ENCODE measurements at regions not wholly inside any gene's neighbourhood (a gene's known extent, or its start where the extent isn't known, plus 50 kb on each side); places are given as distances from the start of the nearest gene placed in this dataset.

DNA sequence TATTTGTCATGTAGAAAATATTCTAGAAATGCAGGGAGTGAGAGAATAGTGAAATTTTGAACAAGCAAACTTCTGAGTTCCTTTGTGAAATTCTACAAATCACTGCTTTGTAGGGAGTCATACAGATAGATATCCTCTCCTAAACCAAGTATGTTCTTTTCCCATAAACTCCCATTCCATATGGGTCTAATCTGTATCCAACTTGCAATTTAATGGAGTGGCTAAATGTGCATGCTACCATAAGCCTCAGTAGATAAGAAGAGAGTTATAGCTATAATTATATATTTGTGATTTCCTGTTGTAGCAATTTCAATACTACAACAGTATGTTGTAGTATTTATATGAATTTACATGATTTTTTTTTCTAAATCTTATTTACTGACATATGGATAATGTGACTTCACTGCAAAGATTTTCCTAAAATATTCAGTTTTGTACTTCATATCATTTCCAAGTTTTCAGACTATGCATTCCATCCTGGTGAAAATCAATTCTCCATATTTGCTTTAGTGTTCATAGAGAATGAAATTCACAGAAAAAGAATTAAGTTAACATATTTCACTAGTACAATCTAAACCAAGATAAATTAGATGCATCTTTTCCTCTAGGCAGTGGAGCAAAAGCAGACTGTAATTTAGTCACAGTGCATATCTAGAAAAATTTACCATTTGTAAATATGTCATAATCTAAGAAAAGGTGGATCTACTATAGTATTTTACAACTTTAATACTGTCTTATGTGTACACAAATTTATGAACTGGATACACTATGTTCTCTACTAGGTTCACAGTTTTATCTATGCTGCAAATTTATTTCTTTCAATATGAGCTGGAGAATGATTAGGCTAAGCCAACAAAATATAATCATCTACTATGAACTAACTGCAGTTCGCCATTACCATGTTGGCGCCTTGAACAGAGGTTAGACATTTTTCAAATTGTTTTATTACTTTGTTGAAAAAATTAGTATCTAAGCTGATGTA lies 372.9 kb upstream of the NDST3 start:
- no peak for DNase-seq (ENCODE audit: low read depth)
- ChIA-PET CTCF (no interaction called here), POLR2A (no interaction called here)
- TF ChIP-seq, protein P1, sequence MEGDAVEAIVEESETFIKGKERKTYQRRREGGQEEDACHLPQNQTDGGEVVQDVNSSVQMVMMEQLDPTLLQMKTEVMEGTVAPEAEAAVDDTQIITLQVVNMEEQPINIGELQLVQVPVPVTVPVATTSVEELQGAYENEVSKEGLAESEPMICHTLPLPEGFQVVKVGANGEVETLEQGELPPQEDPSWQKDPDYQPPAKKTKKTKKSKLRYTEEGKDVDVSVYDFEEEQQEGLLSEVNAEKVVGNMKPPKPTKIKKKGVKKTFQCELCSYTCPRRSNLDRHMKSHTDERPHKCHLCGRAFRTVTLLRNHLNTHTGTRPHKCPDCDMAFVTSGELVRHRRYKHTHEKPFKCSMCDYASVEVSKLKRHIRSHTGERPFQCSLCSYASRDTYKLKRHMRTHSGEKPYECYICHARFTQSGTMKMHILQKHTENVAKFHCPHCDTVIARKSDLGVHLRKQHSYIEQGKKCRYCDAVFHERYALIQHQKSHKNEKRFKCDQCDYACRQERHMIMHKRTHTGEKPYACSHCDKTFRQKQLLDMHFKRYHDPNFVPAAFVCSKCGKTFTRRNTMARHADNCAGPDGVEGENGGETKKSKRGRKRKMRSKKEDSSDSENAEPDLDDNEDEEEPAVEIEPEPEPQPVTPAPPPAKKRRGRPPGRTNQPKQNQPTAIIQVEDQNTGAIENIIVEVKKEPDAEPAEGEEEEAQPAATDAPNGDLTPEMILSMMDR (IDR thresholded peaks at IDR 0.05; ENCODE audit: insufficient read depth, low read depth, low read length) = no peak
- no peaks in the 10 kb centered on the region for H3K36me3 ChIP-seq (ENCODE audit: control insufficient read depth, insufficient read depth, low read length)
- no peaks in the 10 kb centered on the region for H3K27me3 ChIP-seq (ENCODE audit: control insufficient read depth, insufficient read depth, low read length)
- no peak overlapping the region for H3K4me3 ChIP-seq (ENCODE audit: low read depth, low read length)

DNA sequence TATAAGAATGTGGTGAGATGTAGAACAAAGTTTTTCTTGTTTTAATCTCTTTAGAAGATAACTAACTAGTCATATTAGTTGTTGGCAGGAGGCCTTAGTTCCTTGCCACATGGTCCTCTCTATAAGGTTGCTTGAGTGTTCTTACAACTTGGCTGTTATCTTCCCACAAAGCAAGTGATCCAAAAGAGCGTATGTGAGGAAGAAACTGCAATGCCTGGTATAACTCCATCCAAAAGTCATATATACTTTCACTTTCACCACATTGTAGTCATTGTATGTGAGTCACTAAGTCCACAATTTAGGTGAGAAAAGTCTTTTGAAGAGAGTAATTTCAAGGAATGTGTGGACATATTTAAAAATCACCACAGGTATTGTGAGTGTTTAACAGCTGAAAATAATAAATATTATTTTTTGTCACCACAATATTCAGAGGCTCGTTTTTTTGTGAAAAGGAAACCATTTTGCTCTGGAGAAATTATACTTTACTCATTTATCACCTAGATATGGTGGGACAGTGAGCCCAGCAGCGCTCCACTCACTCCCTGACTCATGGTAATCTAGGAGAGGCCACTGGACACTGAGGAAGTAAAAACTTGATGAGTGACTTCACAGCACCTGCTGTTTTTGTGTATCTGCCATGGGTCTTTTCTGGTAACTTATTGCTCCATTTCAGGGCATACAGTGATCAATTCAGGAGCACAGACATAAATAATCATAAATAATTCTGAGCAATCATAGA lies 369.4 kb upstream of the NDST3 start:
- TF ChIP-seq, protein P1 (IDR thresholded peaks at IDR 0.05; ENCODE audit: insufficient read depth, low read depth, low read length) = no peak
- no peak overlapping the region for H3K4me3 ChIP-seq (ENCODE audit: low read depth, low read length)
- no peaks in the 10 kb centered on the region for H3K36me3 ChIP-seq (ENCODE audit: control insufficient read depth, insufficient read depth, low read length)
- no peak for DNase-seq (ENCODE audit: low read depth)
- ChIA-PET POLR2A (no interaction called here), CTCF (no interaction called here)
- H3K27me3 ChIP-seq (ENCODE audit: control insufficient read depth, insufficient read depth, low read length) = no peaks in the 10 kb centered on the region

DNA sequence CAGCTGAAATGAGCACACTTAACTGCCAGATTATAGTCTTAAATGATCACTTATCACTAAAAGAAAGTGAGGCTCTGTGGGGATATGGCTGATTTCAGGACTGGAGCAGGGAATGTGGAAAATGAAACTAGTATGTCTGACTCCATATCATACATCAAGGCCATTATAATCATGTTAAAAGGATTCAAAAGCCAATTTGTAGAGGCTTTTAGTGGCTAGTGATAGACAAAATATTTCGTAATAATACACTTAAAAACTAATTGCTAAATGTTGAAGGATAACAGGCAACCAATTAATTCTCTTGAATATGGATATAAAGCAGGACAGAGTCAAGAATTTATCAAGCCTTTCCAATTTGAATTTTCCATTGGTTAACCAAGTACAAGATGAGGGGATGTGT lies 358.1 kb upstream of the NDST3 start:
- CTCF ChIA-PET = no interaction called here
- DNase-seq (ENCODE audit: low read depth) = no peak
- POLR2A ChIA-PET = no interaction called here

DNA sequence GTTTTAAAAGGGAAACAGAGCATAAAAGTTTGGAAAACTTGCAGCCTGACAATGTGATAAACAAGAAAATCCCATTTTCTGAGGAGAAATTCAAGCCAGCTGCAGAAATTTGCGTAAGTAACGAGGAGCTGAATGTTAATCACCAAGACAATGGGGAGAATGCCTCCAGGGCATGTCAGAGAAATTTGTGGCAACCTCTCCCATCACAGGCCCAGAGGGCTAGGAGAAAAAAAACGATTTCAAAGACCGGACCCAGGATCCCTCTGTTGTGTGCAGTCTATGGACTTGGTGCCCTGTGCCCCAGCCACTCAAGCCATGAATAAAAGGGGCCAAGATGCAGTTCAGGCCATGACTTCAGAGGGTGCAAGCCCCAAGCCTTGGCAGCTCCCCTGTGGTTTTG lies 355.4 kb upstream of the NDST3 start:
- CTCF ChIA-PET = no interaction called here
- no peaks in the 10 kb centered on the region for H3K27me3 ChIP-seq (ENCODE audit: control insufficient read depth, insufficient read depth, low read length)
- no peak for DNase-seq (ENCODE audit: low read depth)
- H3K4me3 ChIP-seq (ENCODE audit: low read depth, low read length) = no peak overlapping the region
- no peaks in the 10 kb centered on the region for H3K36me3 ChIP-seq (ENCODE audit: control insufficient read depth, insufficient read depth, low read length)
- POLR2A ChIA-PET = no interaction called here
- TF ChIP-seq, protein P1 (IDR thresholded peaks at IDR 0.05; ENCODE audit: insufficient read depth, low read depth, low read length) = no peak

More for the DNA sequence above, 358.1 kb upstream of the NDST3 start:
- no peak overlapping the region for H3K4me3 ChIP-seq (ENCODE audit: low read depth, low read length)
- H3K27me3 ChIP-seq (ENCODE audit: control insufficient read depth, insufficient read depth, low read length) = no peaks in the 10 kb centered on the region
- TF ChIP-seq, protein P1 (IDR thresholded peaks at IDR 0.05; ENCODE audit: insufficient read depth, low read depth, low read length) = no peak
- no peaks in the 10 kb centered on the region for H3K36me3 ChIP-seq (ENCODE audit: control insufficient read depth, insufficient read depth, low read length)

DNA sequence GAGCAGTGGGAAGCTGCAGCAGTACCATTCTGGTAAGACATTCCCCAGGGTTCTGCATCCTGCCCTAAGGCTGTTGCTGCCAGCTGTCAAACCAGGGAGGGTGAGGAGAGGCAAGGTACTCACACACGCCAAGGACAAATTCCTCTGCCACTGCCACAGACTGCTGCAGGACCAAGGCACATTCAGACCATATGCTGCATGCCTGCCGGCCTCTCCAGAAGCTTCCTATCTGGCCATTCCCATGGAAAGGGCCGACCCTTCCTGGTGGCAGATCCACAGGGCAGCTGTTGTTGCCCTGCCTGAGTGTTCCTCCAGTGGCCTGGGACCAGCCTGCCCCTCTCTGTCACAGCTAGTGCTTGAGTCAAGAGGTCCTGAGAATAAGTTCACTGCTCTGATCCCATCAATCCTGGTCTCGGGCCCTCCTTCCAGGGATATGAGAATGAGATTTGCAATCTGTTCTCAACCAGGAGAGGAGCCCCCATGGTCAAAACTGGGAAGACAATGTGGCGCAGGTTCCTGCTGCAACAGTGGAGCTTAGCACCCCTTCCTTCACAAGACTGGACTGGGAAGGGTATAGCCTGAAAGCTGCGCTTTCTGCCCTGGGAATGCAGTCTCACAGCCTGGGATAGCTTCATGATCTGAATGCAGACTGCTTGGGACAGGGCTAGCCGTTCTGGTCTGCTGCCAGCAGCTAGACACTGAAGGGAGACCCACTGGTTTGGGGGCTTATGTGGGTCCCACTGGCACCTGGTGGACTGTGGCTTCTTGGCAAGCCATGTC lies 342.5 kb upstream of the NDST3 start:
- ChIA-PET CTCF (no interaction called here), POLR2A (no interaction called here)
- Histone ChIP-seq H3K4me3 (ENCODE audit: low read depth, low read length) (no peak overlapping the region), H3K36me3 (ENCODE audit: control insufficient read depth, insufficient read depth, low read length) (no peaks in the 10 kb centered on the region), H3K27me3 (ENCODE audit: control insufficient read depth, insufficient read depth, low read length) (no peaks in the 10 kb centered on the region)
- DNase-seq (ENCODE audit: low read depth) = no peak
- TF ChIP-seq, protein P1 (IDR thresholded peaks at IDR 0.05; ENCODE audit: insufficient read depth, low read depth, low read length) = no peak

Measured in BJ (cell line).